Left lung (tissue), 4 donors: ENCODE measurements at regions not wholly inside any gene's neighbourhood (a gene's known extent, or its start where the extent isn't known, plus 50 kb on each side); places are given as distances from the start of the nearest gene placed in this dataset.
A peak's percentile ranks its signal among the peaks of the same experiment; 100 is the strongest.

Source experiments
- ATAC-seq: fragments of 200-7000 bp; cut with Tn5 transposase; one replicate; pipeline ENCODE4 v1.9.1; 2020; ENCODE audit warnings: moderate library complexity
- DNase-seq, 4 donors: peaks; one replicate each; pipeline ENCODE4 v3.0.0-alpha.2; 2013 to 2020
- H3K27ac ChIP-seq, 2 donors: fragments of 200-600 bp; sonication (generic) in 1 of 2; one replicate each; pipeline versions ENCODE4 v1.5.0 to v1.8.0; 2020 to 2021
- H3K27me3 ChIP-seq, 2 donors: fragments of 200-600 bp; sonication (generic) in 1 of 2; one replicate each; pipeline versions ENCODE4 v1.5.0 to v1.8.0; 2020 to 2021
- H3K36me3 ChIP-seq, 2 donors: fragments of 200-600 bp; sonication (generic) in 1 of 2; one replicate each; pipeline versions ENCODE4 v1.5.0 to v1.8.0; 2020 to 2021
- H3K4me1 ChIP-seq, 2 donors: fragments of 200-600 bp; one replicate each; pipeline ENCODE4 v1.8.0; 2021
- H3K4me3 ChIP-seq, 2 donors: fragments of 200-600 bp; sonication (generic) in 1 of 2; one replicate each; pipeline versions ENCODE4 v1.5.0 to v1.8.0; 2020 to 2021; ENCODE audit warnings: mild to moderate bottlenecking in 1 of 2
- H3K9me3 ChIP-seq, 2 donors: fragments of 200-600 bp; sonication (generic) in 1 of 2; one replicate each; pipeline versions ENCODE4 v1.5.0 to v1.8.0; 2020 to 2021
- intact Hi-C, 2 donors: fragments of 100-400 bp; cut with DNase I; formaldehyde crosslinking; loops; one replicate each; pipeline versions ENCODE4 v1.11.2 to v1.14.2; 2022
- TF ChIP-seq, protein P1 (sequence below), 2 donors: fragments of 200-600 bp; sonication (generic) in 1 of 2; IDR thresholded peaks; one replicate each; pipeline versions ENCODE4 v1.5.0 to v1.8.0; 2021; ENCODE audit warnings: antibody characterized with exemption in 2 of 2
- donor health status: DM: no; HTN: yes; CAD: no.
- donor health status: DM: no; HTN: no; CAD: no.

DNA sequence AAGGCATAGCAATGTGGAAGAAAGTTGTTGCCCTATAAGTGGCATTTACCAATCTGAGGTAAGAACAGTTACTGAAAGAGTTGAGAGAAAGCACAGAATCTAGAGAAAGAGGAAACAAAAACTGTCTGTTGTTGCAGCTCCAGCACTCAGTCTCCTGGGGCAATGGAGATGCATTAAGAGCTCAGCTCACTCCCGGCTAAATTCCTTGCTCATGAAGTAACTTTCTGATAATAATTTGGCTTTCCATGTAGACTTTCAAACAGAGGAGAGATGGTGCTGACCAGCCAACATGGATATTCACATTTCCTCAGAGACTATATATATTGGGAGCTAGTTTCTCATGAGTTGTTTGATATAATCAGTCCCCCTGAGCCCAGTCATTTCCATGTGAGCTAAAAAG is 135.3 kb downstream of the GDAP2 start:
- Histone ChIP-seq H3K9me3 (no peaks in the 10 kb centered on the region), H3K27ac (no peak overlapping the region), H3K4me3 (no peak overlapping the region), H3K36me3 (no peaks in the 10 kb centered on the region), H3K4me1 (no peaks in the 10 kb centered on the region), H3K27me3 (no peaks in the 10 kb centered on the region)
- intact Hi-C loops: no loop called here
- TF ChIP-seq, protein P1, sequence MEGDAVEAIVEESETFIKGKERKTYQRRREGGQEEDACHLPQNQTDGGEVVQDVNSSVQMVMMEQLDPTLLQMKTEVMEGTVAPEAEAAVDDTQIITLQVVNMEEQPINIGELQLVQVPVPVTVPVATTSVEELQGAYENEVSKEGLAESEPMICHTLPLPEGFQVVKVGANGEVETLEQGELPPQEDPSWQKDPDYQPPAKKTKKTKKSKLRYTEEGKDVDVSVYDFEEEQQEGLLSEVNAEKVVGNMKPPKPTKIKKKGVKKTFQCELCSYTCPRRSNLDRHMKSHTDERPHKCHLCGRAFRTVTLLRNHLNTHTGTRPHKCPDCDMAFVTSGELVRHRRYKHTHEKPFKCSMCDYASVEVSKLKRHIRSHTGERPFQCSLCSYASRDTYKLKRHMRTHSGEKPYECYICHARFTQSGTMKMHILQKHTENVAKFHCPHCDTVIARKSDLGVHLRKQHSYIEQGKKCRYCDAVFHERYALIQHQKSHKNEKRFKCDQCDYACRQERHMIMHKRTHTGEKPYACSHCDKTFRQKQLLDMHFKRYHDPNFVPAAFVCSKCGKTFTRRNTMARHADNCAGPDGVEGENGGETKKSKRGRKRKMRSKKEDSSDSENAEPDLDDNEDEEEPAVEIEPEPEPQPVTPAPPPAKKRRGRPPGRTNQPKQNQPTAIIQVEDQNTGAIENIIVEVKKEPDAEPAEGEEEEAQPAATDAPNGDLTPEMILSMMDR (IDR thresholded peaks at IDR 0.05): no peak
- ATAC-seq (no peak), DNase-seq (no peak)

DNA sequence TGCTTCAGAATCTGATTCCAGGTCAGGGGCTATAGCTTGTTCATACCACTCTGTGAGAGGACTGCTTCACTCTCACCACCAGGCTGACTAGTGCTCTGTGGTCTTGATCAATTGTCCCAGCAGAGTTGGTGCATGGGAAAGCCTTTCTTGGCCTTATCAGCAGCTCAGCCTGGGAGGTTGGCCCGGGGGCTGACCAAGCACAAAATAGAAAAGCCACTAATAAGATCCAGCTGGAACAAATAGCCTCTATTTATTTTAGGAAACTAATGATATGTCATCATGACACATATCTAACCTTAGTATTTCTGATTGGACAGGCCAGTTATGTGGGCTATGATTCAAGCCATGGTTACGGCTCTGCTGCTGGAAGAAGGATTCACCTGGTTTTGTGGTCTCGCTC is 134.2 kb downstream of the GDAP2 start:
- Histone ChIP-seq H3K27me3 (no peaks in the 10 kb centered on the region), H3K4me1 (no peaks in the 10 kb centered on the region), H3K36me3 (no peaks in the 10 kb centered on the region), H3K9me3 (no peaks in the 10 kb centered on the region), H3K4me3 (no peak overlapping the region), H3K27ac (no peak overlapping the region)
- TF ChIP-seq, protein P1 (IDR thresholded peaks at IDR 0.05): no peak
- intact Hi-C loops: no loop called here
- DNase-seq (peak in 1 of 4 donors; percentile 7), ATAC-seq (peak; percentile 47)

DNA sequence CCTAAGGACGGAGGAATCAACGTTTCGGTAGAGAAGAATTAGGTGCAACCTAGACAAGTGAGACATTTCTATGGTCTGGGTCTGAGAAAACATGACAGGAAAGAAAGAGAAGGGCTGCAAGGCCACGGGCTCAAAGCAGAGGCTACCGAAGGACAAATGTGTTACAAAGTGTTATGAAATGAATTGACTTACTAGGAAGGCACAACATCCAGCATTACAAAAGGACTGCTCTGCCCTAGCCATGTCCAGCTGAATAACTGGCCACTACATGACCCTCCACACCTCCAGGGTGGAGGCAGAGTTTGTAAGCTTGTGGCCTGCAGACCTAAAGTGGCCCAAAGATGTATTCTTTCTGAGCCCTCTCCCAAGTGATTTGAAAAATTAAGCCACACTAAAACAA is 133.6 kb downstream of the GDAP2 start:
- intact Hi-C loops: no loop called here
- Histone ChIP-seq H3K36me3 (no peaks in the 10 kb centered on the region), H3K4me1 (no peaks in the 10 kb centered on the region), H3K4me3 (no peak overlapping the region), H3K27me3 (no peaks in the 10 kb centered on the region), H3K27ac (no peak overlapping the region), H3K9me3 (no peaks in the 10 kb centered on the region)
- TF ChIP-seq, protein P1 (IDR thresholded peaks at IDR 0.05): no peak
- ATAC-seq (no peak), DNase-seq (no peak)

DNA sequence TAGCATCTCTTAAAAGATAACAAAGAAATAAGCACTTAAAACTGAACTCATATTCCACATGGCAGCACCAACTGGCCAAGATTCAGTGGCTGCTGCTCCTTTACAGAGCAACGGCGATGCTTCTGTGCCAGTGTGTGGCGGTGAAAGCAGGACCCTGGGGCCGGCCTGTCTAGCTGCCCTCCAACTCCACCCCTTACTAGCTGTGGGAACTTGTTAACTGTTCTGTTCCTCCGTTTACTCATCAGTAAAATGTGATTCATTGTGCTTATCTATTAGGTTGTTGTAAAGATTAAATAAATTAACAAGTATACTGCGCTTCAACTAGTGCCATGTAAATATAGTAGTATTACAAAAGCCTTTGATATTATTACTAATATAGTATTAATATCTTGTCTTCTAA is 133.2 kb downstream of the GDAP2 start:
- DNase-seq (no peak), ATAC-seq (no peak)
- no peak overlapping the region for H3K27ac ChIP-seq
- intact Hi-C loops: no loop called here
- H3K4me1 ChIP-seq: no peaks in the 10 kb centered on the region
- TF ChIP-seq, protein P1 (IDR thresholded peaks at IDR 0.05): no peak
- H3K27me3 ChIP-seq: no peaks in the 10 kb centered on the region
- H3K36me3 ChIP-seq: no peaks in the 10 kb centered on the region
- no peaks in the 10 kb centered on the region for H3K9me3 ChIP-seq
- no peak overlapping the region for H3K4me3 ChIP-seq

DNA sequence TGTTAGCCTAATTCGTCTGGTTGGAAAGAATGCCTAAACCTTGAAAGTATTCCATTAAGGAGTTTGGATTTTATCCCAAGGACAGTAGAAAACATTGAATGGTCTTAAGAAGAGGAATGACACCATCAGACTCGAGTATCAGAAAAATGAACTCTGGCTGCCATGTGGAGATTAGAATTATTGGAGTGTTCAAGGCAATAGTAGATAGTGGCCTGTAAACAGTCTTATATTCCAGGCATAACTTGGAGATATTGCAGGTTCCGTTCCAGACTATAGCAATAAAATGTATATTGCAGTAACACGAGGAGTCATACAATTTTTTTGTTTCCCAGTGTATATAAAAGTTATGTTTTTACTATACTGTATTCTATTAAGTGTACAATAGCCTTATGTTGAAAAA is 130.9 kb downstream of the GDAP2 start:
- ATAC-seq (no peak), DNase-seq (no peak)
- H3K27me3 ChIP-seq: no peaks in the 10 kb centered on the region
- H3K4me1 ChIP-seq: no peaks in the 10 kb centered on the region
- no peak overlapping the region for H3K4me3 ChIP-seq
- intact Hi-C loops: no loop called here
- no peaks in the 10 kb centered on the region for H3K36me3 ChIP-seq
- TF ChIP-seq, protein P1 (IDR thresholded peaks at IDR 0.05): no peak
- H3K9me3 ChIP-seq: no peaks in the 10 kb centered on the region
- H3K27ac ChIP-seq: no peak overlapping the region
